Fibroblast of lung (primary cell): ENCODE measurements at regions not wholly inside any gene's neighbourhood (a gene's known extent, or its start where the extent isn't known, plus 50 kb on each side); places are given as distances from the start of the nearest gene placed in this dataset.

ENCODE experiments used
- DNase-seq, 2 donors: peaks; one replicate each; pipeline versions ENCODE4 v3.0.0 to v3.0.0-alpha.2; 2010; ENCODE audit warnings: low read depth in 2 of 2
- H2AFZ ChIP-seq: 2 replicates; pipeline ENCODE4 v1.5.1; 2012; ENCODE audit warnings: low read length, control low read depth, inconsistent platforms
- H3K27ac ChIP-seq: 2 replicates; pipeline ENCODE4 v1.5.1; 2011; ENCODE audit warnings: low read length, control low read depth; ENCODE audit not compliant: insufficient read depth
- H3K27me3 ChIP-seq: 2 replicates; pipeline ENCODE4 v1.5.1; 2011; ENCODE audit warnings: mild to moderate bottlenecking, low read length; ENCODE audit not compliant: control insufficient read depth, insufficient read depth
- H3K36me3 ChIP-seq: 2 replicates; pipeline ENCODE4 v1.5.1; 2011; ENCODE audit warnings: low read length; ENCODE audit not compliant: control insufficient read depth, insufficient read depth
- H3K4me1 ChIP-seq: 2 replicates; pipeline ENCODE4 v1.5.1; 2011; ENCODE audit warnings: low read length; ENCODE audit not compliant: control insufficient read depth, insufficient read depth; ENCODE audit errors: extremely low read depth
- H3K4me2 ChIP-seq: 2 replicates; pipeline ENCODE4 v1.5.1; 2011; ENCODE audit warnings: low read length, control low read depth; ENCODE audit not compliant: insufficient read depth; ENCODE audit errors: extremely low read depth
- H3K4me3 ChIP-seq, 4 experiments: fragments of 200-600 bp in 1 of 4; sonication (generic) in 1 of 4; replicated peaks in 1 of 4; 2 replicates each; pipeline ENCODE4 v1.5.1; 2011 to 2016; ENCODE audit warnings: low read length in 4 of 4, low read depth in 3 of 4, mild to moderate bottlenecking in 3 of 4, control low read depth in 2 of 4, inconsistent platforms in 1 of 4, mixed read lengths in 1 of 4; ENCODE audit not compliant: insufficient read depth in 1 of 4; ENCODE audit errors: control extremely low read depth in 1 of 4
- H3K79me2 ChIP-seq: 2 replicates; pipeline ENCODE4 v1.5.1; 2012; ENCODE audit warnings: mild to moderate bottlenecking, low read length, inconsistent platforms; ENCODE audit not compliant: control insufficient read depth, insufficient read depth
- H3K9ac ChIP-seq: 2 replicates; pipeline ENCODE4 v1.5.1; 2011; ENCODE audit warnings: mild to moderate bottlenecking, low read length, control low read depth; ENCODE audit not compliant: insufficient read depth
- H3K9me3 ChIP-seq: 2 replicates; pipeline ENCODE4 v1.5.1; 2012; ENCODE audit warnings: low read depth, low read length; ENCODE audit not compliant: control insufficient read depth, insufficient read depth
- H4K20me1 ChIP-seq: 2 replicates; pipeline ENCODE4 v1.5.1; 2011; ENCODE audit warnings: low read length; ENCODE audit not compliant: control insufficient read depth, insufficient read depth; ENCODE audit errors: extremely low read depth
- CTCF ChIP-seq, 2 donors: IDR thresholded peaks in 1 of 2; conservative IDR thresholded peaks in 1 of 2; 1 replicate in 1 of 2; 2 replicates in 1 of 2; pipeline ENCODE4 v1.5.1; 2011 to 2012; ENCODE audit warnings: low read length in 2 of 2, control low read depth in 1 of 2, inconsistent platforms in 1 of 2, low read depth in 1 of 2, mild to moderate bottlenecking in 1 of 2
- EZH2 ChIP-seq: IDR thresholded peaks from 2 replicates; pipeline ENCODE4 v1.5.1; 2012; ENCODE audit warnings: low read length, control low read depth, mild to moderate bottlenecking; ENCODE audit errors: missing control alignments

- Histone ChIP-seq H3K36me3 (no peaks in the 10 kb centered on the region), H3K27me3 (no peaks in the 10 kb centered on the region), H4K20me1 (no peaks in the 10 kb centered on the region), H2AFZ (no peak overlapping the region), H3K9me3 (no peaks in the 10 kb centered on the region), H3K79me2 (no peaks in the 10 kb centered on the region), H3K9ac (no peak overlapping the region), H3K27ac (no peak overlapping the region), H3K4me2 (no peak overlapping the region), H3K4me1 (no peaks in the 10 kb centered on the region), H3K4me3 (no peak overlapping the region)
- peak in 1 of 2 donors; percentile 44 for DNase-seq
- TF ChIP-seq EZH2, result no peak
- no peak for TF ChIP-seq CTCF (conservative IDR thresholded peaks at IDR 0.05 in 1 of 2, IDR thresholded peaks at IDR 0.05 in 1 of 2; ENCODE audit: low read depth in 1 of 2, low read length in 2 of 2)
These were observed 1284.0 kb downstream of the FAM181B start for GRCh38 chr11:81449588-81450156.

GRCh38 chr11:81444297-81444696 lies 1289.4 kb downstream of the FAM181B start:
- Histone ChIP-seq H3K9ac (no peak overlapping the region), H3K79me2 (no peaks in the 10 kb centered on the region), H4K20me1 (no peaks in the 10 kb centered on the region), H3K9me3 (no peaks in the 10 kb centered on the region), H2AFZ (no peak overlapping the region), H3K36me3 (no peaks in the 10 kb centered on the region), H3K27ac (no peak overlapping the region), H3K4me1 (no peaks in the 10 kb centered on the region), H3K4me3 (no peak overlapping the region), H3K4me2 (no peak overlapping the region), H3K27me3 (no peaks in the 10 kb centered on the region)
- no peak for DNase-seq
- no peak for TF ChIP-seq EZH2
- TF ChIP-seq CTCF (conservative IDR thresholded peaks at IDR 0.05 in 1 of 2, IDR thresholded peaks at IDR 0.05 in 1 of 2; ENCODE audit: low read depth in 1 of 2, low read length in 2 of 2), result no peak

- Histone ChIP-seq H3K79me2 (no peaks in the 10 kb centered on the region), H3K9me3 (no peaks in the 10 kb centered on the region), H4K20me1 (no peaks in the 10 kb centered on the region), H2AFZ (no peak overlapping the region), H3K4me2 (no peak overlapping the region), H3K27me3 (no peaks in the 10 kb centered on the region), H3K36me3 (no peaks in the 10 kb centered on the region), H3K4me1 (no peaks in the 10 kb centered on the region), H3K9ac (no peak overlapping the region), H3K4me3 (no peak overlapping the region), H3K27ac (no peak overlapping the region)
- no peak for TF ChIP-seq EZH2
- TF ChIP-seq CTCF (conservative IDR thresholded peaks at IDR 0.05 in 1 of 2, IDR thresholded peaks at IDR 0.05 in 1 of 2; ENCODE audit: low read depth in 1 of 2, low read length in 2 of 2), result no peak
- DNase-seq, result no peak
These were observed 1301.3 kb downstream of the FAM181B start for GRCh38 chr11:81432333-81432732.
